HG02623 (cell line): ENCODE measurements at regions not wholly inside any gene's neighbourhood (a gene's known extent, or its start where the extent isn't known, plus 50 kb on each side); places are given as distances from the start of the nearest gene placed in this dataset.

Source experiments
- ATAC-seq: cut with Tn5 transposase; IDR thresholded peaks from one replicate; pipeline ENCODE4 v1.9.1; 2021; ENCODE audit warnings: moderate library complexity; ENCODE audit not compliant: unreplicated experiment

DNA sequence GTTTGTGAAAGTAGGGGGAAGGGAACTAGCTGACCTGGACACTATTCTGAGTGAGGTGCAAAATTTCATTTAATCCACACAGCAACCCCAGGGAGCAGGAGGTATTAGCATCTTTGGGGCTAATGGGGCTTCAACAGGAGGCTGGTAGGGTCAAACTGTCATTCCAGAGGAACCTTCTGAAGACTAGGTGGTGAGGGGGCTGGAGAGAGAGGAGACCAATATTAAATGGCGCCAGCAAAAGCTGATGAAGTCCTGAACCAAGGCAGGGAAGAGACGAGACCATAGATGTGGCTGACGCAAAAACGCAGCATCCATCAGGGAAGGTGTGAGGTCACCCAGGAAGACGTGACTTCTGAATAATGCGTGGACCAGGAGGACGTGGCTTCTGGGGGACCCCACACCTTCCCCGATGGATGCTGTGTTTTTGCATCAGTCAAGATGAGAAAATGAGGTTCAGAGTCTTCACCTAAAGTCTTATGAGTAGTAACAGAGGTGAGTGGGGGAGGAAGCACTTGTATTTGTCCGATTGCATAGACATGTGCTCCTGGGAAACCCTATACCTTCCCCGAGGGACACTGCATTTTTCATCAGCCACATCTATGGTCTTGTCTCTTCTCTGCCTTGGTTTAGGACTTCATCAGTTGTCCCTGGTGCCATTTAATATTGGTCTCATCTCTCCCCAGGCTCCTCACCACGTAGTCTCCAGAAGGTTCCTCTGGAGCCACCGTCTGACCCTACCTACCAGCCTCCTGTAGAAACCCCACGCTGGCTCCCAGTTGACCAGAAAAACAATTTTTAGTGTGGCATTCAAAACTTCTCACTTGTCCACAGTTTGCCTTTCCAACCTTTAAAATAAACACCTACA, 188.6 kb downstream of the MYCN start:
- no peak for ATAC-seq

DNA sequence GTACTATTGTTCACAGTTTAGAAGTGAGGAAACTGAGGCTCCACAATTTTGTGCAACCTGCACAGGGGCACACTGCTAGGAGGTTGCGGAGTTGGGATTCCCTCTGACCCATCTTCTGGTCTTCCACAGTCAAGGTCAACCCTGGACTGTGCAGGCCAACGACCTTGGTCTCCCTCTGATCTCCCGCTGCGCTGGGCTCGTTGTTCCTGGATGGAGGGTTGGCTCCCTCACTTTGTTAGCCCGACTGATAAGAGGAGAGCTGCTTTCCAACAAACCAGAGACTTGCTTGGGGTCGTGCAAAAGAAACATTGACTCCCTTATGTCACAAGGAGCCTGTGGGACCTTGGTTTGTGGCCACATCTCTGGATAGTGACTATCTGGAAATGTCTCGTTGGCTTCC, 187.6 kb downstream of the MYCN start:
- no peak for ATAC-seq

DNA sequence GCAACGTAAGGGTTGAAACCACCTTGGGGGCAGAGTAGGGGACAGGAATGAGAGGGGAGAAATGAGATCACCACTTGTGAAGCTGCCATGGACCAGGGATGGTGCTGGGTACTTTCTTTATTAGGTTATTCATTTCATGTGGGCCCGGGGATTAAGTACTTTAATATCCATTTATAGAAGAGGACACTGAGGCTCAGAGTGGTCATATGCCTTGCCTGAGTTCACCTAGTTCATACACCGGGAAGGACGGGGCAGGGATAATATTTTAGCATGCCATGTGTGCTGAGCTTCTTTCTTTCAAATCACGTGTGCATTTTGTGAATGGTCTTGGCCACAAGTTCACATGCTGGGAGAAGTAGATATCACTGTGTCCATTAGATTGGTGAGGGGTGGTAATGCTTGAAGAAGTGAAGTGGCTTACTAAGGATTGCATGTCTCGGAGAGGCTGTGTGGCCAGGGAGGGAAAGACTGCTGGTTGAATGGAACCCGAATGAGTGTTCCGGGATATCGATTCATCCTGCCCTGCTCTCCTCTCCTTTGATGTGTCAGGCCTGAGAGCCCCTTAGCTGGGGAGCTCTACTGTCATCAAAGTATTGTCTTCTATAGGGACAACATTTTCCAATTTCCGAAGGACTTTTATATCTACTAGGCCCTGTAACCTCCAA, 187.1 kb downstream of the MYCN start:
- no peak for ATAC-seq

DNA sequence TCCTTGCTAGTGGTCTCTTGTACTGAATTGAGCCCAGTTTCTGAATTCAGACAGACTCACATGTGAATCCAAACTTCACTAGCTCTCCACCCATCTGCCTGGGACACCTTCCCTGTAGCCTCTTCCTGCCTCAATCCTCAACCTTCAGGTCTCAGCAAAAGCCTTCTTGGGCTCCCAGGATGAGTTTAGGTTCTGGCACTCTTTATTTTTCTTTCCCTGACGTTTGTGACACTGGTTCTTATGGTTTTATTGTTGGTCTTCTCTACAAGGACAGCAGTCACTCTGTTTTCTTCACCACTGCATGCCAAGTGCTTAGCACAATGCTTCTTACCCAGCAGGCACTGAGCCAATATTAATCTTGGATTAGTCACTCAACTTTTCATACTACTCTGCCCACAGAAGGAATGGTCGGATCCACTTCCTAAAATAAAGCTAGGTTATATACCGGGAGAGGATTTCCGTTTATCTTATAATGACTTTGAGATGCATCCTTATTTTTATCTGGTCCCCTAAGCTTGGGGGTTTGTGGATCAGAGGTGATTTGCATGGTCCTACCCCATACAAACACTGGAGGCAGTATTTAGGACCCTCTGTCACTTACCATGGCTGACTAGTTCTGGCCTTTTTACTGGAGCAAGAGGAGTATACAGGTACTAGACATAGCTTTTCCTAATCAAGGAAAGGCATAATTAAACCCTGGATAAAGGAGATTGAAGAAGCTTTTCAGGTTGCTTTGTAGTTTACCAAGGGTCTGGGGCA, 186.3 kb downstream of the MYCN start:
- no peak for ATAC-seq

DNA sequence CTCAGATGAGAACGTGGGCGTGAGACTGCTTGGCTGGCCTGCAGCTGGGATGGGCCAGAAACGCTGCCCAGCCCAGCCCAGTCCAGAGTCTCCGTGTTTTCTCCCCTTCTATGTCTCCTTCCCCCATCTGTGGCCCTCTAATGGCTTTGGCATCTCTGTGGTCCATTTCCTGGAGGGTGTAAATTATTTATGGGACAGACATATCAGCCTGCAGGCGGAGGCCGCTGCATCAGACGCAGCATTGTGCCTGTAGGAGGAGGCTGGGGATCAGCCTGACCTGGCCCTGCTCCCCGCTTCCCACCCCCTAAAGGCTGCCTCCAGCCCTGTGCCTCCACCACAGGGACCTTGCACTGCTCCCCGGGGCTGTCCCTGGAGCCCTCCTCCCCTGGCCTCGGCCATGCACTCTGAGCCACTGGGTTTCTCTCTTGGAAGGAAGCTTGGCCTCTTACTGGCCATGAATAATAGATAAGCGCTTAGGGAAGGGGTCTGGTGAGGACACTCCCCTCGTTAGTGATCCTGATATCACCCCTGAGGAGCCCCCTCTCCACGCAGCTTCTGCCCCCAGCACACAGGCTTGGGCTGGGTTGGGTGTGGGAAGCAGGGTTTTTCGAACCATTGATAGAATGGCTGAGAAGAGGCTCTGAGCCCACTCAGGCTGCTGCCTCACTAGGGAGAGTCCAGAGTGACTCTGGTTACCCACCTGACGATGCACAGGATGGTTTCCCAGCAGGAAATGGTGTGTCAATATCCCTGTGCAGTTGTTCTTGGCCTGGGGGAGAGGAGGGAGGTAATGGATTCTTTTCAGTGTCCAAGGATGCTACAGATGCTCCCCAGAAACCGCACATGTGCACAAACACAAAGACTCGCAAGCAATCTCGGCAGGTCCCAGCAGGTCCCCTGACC, 185.5 kb downstream of the MYCN start:
- ATAC-seq = no peak

DNA sequence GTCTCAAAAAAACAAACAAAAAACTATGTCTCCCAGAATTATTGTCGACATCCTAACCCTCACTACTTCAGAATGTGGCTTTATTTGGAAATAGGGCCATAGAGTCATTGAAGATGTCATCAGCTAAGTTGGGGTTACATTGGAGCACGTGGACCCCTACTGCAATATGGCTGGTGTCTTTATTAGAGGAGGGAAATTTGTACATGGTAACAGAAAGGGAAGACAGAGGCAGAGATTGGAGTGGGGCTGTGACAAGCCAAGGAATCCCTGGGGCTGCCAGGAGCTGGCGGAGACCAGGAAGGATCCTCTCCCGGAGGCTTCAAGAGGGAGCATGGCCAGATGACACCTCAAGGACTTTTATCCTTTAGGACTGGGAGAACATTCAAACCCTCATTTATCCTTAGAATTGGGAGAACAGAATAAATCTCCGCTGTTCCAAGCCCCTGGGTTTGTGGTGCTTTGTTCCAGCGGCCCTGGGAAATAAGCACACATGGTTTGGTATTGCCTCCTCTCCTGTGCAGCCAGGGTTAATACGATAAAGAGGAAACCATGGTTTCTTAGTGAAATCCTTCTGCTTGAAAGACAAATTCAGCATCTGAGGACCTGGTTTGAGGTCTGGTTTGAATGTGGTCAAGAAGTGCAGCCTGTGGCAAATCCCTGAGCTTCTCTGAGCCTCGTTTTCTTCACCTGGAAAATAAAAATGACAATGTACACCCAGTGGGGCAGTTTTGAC, 184.7 kb downstream of the MYCN start:
- ATAC-seq = no peak

DNA sequence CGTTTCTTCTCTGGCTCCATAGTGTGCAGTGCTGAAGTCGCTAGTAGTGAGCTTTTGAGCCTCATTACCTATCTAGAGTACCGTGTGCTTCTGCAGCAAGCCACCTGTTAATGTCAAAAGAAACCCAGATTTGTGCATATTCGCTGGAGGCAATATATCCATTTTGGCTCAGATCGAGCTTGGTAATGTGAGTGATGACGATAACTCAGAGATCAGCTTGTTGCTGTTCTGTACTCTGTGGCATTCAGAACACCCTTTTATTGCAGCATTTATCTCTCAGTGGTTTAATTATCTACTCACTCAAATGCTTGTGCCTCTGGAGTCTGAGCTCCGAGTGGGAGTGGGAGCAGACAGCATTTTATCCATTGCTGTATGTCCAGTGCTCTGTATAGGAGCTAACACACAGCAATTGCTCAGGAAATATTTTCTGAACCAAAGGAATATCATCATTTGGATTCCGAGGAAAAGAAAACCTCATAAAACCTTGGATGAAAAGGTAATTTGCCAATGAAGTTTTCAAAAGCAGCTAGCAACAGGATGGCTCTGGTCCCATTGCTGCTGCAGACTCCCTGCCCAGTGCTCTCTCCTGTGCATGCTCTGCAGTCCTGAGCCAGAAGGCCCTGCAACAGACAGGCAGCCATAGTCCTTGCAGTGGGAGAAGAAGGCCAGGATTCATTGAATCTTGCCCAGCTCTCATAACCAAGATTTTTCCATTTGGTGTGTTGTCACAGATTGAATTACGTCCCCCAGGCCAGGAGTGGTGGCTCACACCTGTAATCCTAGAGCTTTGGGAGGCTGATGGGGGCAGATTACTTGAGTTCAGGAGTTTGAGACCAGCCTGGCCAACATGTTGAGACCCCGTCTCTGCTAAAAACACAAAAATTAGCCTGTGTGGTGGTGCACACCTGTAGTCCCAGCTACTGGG, 183.8 kb downstream of the MYCN start:
- no peak for ATAC-seq

DNA sequence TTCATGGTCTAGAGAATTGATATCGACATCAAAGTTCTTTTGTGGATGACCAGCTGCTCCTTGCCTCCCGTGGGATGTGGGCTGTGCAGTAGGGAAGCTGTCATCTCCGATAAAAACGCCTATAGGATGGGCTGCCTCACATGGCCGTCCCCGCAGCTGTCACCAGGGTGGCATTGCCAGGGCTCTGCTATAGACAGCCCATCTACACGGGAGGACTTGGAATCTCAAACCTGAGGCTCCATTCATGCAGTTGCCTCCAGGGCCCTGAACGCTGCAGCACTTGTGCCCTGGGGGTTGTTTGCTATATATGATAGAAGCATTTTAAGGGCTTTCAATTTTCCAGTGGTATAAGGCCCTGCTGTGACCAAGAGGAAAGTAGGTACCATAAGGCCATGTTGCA, 183.1 kb downstream of the MYCN start:
- ATAC-seq = no peak

DNA sequence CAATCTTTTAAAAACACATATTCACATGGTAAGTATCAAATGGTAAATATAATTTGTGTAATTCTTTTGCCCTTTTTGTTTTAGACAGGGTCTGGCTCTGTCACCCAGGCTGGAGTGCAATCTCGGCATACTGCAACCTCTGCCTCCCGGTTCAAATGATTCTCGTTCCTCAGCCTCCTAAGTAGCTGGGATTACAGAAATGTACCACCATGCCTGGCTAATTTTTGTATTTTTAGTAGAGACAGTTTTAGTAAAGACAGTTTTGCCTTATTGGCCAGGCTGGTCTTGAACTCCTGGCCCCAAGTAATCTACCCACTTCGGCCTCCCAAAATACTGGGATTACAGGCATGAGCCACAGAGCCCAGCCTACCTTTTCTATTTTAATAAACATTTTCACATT, 182.2 kb downstream of the MYCN start:
- no peak for ATAC-seq

DNA sequence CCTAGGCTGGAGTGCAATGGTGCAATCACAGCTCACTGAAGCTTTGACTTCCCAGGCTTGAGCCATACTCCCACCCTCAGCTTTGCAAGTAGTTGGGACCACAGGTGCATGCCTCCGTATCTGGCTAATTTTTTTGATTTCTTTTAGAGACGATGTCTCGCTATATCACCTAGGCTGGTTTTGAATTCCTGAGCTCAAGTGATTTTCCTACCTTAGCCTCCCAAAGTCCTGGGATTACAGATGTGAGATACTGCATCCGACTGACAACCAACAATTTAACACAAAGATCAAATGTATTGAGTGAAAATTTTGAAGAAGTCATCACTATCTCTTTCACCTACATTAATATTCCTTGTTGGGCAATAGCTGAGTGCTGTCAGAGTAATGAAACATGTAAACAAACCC, 181.6 kb downstream of the MYCN start:
- ATAC-seq = no peak

DNA sequence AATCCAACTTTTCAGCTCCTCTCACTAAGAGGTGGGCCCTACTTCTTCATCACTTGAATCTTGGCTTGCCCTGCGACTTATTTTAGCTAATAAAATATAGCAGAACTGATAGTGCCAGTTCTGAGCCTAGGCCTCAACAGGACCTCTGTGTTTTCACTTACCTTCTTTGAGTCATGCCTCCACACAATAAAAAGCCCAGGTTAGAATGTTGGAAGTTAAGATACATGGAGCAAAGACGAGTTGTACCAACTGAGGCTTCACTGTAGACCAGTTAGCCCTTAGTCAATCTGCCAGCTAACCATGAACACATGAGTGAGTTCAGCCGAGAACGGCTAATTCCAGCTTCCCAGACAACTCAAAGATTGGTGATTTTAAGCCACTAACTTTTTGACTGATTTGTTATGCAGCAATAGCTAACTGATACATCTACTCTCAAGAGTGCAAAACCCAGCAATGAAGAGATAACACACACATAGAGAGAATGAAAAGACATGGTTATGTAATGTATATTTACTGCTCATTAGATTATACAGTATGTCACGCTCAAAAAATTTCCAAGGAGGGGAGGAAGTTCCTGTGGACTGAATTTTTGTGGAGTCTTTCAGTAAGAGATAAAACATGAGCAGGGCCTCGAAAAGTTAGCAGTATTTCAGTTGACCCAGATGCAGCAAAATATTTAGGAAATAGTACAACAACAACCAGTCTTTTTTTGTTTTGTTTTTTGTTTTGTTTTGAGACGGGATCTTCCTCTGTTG, 181.1 kb downstream of the MYCN start:
- no peak for ATAC-seq

DNA sequence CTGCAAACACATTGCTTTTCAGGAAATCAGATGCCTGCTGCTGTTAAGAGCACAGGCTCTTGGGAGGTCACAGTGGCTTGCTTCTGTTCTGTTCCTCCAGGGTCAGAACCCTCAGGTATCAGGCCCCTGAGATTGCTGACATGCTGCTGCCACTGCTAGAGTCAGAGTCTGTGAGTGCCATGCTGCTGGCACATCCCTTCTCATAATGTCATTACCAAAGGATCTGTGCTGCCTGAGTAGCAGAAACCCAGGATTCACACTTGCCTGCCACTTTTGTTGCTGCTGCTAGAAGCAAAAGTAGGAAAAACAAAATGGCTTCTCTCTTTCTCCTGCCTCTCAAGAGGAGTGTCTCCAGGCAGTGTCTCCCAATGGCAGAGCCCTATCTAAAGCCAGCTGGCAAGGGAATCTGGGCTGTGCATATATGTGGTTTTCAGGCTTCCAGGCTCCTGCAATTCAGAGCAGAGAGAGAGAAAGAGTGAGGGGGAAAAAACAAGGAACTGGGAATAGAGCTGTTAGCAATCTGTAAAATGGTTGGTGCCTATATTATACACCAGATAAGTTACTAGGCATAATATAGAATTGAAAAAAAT, 180.3 kb downstream of the MYCN start:
- no peak for ATAC-seq

DNA sequence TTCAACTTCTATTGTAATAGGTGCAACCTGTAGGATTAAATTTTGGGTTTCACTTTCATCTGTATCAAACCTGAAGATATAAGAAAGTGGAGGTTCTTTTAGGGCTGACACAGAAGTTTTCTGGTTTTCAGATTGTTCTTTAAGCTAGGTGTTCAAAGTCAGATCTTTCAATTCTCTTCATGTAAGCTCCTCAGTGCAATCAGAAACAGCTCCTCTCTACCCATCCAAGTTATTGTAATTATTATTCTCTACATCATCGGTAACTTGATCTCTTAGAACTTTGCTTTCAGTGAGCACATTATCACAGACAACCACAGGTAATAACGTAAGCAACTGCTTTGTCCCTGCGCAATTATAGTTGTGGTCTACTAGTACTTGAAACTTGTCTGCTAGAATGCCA, 179.4 kb downstream of the MYCN start:
- ATAC-seq = no peak

DNA sequence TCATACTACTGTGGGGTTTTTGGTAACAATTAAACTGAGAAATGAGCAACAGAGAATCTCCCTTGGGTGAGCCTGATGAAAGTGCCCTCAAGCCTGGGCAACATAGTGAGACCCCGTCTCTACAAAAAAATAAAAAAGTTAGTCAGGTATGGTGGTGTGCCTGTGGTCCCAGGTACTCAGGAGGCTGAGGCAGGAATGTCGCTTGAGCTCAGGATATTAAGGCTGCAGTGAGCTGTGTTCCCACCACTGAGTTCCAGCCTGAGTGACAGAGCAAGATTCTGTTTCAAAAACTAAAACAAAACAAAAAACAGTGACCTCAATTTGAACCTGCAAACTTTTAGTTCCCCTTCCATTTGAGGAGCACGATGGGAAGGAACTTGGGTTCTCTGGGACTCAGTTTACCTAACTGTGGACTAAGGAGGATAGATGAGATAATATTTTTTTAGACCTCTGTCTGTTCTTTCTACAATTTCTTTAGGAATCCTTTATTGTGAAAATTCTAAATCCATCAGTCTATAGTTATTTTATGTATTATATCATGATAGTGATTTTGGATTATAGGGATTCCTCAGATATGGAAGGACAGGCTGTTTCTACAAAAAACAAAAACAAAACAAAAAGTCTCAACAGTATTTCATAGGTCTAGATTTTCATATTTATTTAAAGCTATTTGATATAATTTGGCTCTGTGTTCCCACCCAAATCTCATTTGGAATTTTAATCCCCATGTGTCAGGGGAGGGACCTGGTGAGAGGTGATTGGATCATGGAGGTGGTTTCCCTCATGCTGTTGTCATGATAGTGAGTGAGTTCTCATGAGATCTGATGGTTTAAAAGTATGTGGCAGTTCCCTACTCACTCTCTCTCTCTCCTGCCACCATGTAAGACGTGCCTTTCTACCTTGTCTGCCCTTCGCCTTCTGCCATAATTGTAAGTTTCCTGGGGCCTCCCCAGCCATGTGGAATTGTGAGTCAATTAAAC, 178.6 kb downstream of the MYCN start:
- ATAC-seq = no peak

DNA sequence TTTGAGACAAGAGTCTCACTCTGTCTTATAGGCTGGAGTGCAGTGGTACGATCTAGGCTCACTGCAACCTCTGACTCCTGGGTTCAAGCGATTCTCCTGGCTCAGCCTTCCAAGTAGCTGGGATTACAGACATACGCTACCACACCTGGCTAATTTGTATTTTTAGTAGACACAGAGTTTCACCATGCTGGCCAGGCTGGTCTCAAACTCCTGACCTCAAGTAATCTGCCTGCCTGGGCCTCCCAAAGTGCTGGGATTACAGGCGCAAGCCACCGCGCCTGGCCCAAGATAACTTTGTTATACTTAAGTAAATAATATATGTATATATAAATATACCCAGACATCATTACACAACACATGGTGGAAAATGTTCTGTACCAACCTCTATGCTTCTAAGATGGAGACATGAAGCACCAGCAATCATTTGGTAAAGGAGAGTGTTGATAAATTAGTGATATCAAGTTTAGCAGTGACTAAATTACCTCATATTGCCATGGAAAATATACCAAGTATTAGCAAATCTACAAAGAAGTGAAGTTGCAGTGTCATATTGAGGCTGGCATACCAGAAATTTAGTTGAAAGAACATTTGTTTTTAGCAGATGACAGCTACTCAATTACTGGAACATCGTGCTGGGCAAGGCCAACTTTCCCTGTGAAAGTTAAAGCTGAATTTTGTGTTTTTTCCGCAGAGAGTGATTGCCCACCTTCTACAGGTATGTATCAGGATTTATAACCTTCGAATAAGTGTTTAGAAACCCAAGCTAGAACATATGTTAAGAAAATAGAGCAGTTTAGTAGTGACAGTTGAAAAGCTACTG, 177.7 kb downstream of the MYCN start:
- ATAC-seq = no peak
